Uterus (tissue), 2 donors: ENCODE measurements at regions not wholly inside any gene's neighbourhood (a gene's known extent, or its start where the extent isn't known, plus 50 kb on each side); places are given as distances from the start of the nearest gene placed in this dataset.

Experiments used
- CTCF ChIP-seq, 4 experiments: fragments of 200-600 bp in 2 of 4; fragments of 450-650 bp in 2 of 4; sonication (generic) in 2 of 4; IDR thresholded peaks; one replicate each; pipeline ENCODE4 v1.5.1; 2016 to 2019; ENCODE audit warnings: antibody characterized with exemption in 4 of 4, mild to moderate bottlenecking in 2 of 4, moderate library complexity in 1 of 4
- POLR2A ChIP-seq, 2 donors: fragments of 450-650 bp; IDR thresholded peaks; one replicate each; pipeline ENCODE4 v1.6.1; 2016; ENCODE audit warnings: antibody characterized with exemption in 2 of 2, mild to moderate bottlenecking in 1 of 2, moderate library complexity in 1 of 2

- no peak for TF ChIP-seq POLR2A (IDR thresholded peaks at IDR 0.05)
- TF ChIP-seq CTCF (IDR thresholded peaks at IDR 0.05) = no peak
Observed at GRCh38 chr2:13218205-13218604, 501.5 kb downstream of the TRIB2 start.
